ENCODE measurements at regions not wholly inside any gene's neighbourhood (a gene's known extent, or its start where the extent isn't known, plus 50 kb on each side); places are given as distances from the start of the nearest gene placed in this dataset.

DNA sequence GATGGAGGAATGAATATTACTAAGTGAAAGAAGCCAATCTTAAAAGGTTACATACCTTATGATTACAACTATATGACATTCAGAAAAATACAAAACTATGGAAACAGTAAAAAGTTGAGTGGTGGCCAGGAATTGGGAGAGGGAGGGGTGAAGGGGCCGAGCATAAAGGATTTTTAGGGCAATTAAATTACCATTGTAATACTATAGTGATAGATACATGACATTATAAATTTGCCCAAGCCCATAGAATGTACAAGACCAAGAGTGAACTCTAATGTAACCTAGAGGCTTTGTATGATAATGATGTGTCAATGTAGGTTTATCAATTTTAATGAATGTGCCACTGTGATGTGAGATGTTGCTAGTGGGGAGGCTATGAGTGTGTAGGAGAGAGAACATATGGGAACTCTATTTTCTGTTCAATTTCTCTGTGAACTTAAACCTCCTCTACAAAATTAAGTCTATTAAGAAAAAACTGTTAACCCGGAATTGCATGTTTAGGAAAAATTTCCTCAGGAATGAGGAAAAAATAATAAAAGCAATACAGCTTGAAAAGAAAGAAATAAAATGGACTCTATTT, 541.9 kb upstream of the UBE2E2 start:
- no peak overlapping the region for H3K4me3 ChIP-seq (ENCODE audit: low read depth, low read length)
- in situ Hi-C loops (cut with HindIII; ENCODE audit: low sequenced_read_pairs), result no loop called here
- DNase-seq (ENCODE audit: low read depth, low spot score), result no peak
- TF ChIP-seq, protein P1, sequence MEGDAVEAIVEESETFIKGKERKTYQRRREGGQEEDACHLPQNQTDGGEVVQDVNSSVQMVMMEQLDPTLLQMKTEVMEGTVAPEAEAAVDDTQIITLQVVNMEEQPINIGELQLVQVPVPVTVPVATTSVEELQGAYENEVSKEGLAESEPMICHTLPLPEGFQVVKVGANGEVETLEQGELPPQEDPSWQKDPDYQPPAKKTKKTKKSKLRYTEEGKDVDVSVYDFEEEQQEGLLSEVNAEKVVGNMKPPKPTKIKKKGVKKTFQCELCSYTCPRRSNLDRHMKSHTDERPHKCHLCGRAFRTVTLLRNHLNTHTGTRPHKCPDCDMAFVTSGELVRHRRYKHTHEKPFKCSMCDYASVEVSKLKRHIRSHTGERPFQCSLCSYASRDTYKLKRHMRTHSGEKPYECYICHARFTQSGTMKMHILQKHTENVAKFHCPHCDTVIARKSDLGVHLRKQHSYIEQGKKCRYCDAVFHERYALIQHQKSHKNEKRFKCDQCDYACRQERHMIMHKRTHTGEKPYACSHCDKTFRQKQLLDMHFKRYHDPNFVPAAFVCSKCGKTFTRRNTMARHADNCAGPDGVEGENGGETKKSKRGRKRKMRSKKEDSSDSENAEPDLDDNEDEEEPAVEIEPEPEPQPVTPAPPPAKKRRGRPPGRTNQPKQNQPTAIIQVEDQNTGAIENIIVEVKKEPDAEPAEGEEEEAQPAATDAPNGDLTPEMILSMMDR (IDR thresholded peaks at IDR 0.05; ENCODE audit: low read depth, low read length), result no peak

DNA sequence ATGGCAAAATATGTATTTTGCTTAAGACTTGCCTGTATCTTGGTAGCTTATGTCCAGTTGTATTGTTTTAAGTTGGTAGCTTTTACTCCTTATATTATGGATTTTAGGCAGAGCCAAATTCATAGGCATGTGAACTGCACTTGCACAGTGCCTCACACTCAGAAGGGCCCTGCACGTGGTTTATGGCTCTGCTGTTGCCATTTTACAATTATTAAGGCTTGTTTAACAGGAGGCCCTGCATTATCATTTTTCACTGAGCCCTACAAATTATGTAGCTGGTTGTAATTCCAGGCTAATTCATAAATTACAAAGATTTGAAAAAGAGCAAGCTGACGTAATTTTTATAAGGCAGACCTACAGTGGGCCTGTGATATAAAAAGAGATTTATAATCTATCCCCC, 537.6 kb upstream of the UBE2E2 start:
- no peak for DNase-seq (ENCODE audit: low read depth, low spot score)
- H3K4me3 ChIP-seq (ENCODE audit: low read depth, low read length), result no peak overlapping the region
- TF ChIP-seq, protein P1 (IDR thresholded peaks at IDR 0.05; ENCODE audit: low read depth, low read length), result no peak
- in situ Hi-C loops (cut with HindIII; ENCODE audit: low sequenced_read_pairs), result no loop called here

DNA sequence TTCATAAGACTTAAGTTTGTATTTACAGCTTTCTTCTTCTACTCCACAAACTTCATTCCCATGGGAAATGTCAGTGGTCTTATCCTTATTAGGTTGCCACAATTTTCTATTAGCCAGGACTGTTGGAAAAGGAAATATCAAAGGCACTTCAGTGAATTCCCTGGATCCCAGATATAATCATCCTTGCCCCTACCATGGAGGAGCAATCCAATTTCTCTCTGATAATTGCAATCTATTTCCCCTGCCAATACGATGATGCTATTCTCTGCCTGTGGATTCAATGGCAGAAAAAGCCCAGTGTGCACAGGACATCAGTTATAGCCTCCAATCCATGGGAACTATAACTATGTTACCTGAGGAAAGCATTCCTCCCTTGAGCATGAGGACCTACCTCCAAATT, 536.4 kb upstream of the UBE2E2 start:
- in situ Hi-C loops (cut with HindIII; ENCODE audit: low sequenced_read_pairs), result no loop called here
- no peak overlapping the region for H3K4me3 ChIP-seq (ENCODE audit: low read depth, low read length)
- no peak for DNase-seq (ENCODE audit: low read depth, low spot score)
- TF ChIP-seq, protein P1 (IDR thresholded peaks at IDR 0.05; ENCODE audit: low read depth, low read length), result no peak

DNA sequence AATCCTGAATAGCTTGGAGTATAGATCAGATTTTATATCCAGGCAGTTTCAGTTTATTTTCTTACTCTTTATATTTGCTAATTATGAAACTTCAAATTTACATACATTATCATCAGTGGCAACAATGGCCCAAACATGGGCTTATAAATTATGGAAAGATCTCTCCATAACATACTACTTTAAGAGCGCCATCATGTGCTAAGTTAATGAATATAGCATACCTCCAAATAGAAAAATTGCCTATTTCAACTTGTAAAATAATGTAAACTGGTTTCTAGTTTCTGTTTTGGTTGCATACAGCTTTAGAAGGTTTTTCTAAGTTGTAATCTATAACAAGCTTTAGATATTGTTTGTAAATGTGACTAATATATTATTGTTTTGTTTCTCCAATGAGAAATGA, 531.3 kb upstream of the UBE2E2 start:
- in situ Hi-C loops (cut with HindIII; ENCODE audit: low sequenced_read_pairs), result no loop called here
- no peak overlapping the region for H3K4me3 ChIP-seq (ENCODE audit: low read depth, low read length)
- TF ChIP-seq, protein P1 (IDR thresholded peaks at IDR 0.05; ENCODE audit: low read depth, low read length), result no peak
- DNase-seq (ENCODE audit: low read depth, low spot score), result no peak

DNA sequence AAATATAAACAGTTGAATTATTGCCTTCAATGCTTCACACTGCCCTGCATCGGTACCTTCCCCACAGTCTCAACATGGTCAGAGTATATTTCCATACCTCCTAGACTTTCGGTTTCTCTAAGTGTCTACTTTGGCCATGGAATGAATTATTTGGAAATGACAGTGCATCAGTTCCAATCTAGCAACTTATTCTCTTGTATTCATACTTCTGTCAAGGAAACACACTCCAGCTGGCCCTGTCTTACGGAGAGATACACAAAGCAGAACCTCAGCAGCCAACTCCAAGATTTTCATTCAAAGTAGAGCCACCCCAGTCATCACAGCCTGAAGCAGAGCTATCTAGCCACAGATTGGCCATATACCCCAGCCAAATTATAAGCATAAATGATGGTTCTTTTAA, 518.4 kb upstream of the UBE2E2 start:
- no peak overlapping the region for H3K4me3 ChIP-seq (ENCODE audit: low read depth, low read length)
- no peak for DNase-seq (ENCODE audit: low read depth, low spot score)
- TF ChIP-seq, protein P1 (IDR thresholded peaks at IDR 0.05; ENCODE audit: low read depth, low read length), result no peak
- in situ Hi-C loops (cut with HindIII; ENCODE audit: low sequenced_read_pairs), result no loop called here

DNA sequence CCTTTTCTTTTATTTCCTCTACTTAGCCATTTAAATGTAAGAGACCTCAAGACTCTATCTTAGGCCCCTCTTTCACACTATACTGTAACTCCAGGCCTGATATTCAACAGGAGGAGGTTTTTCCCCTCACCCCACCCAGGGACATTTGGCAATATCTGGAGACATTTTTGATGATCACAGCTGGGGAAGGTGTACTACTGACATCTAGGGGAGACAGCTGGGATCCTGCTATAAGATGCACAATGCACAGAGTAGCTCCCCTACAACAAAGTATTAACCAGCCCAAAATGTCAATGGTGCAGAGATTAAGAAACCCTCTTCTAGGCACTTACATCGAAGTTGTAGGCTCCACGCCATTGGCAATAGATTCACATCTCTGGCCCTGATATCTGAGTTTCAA, 517.5 kb upstream of the UBE2E2 start:
- in situ Hi-C loops (cut with HindIII; ENCODE audit: low sequenced_read_pairs), result no loop called here
- no peak for DNase-seq (ENCODE audit: low read depth, low spot score)
- no peak overlapping the region for H3K4me3 ChIP-seq (ENCODE audit: low read depth, low read length)
- TF ChIP-seq, protein P1 (IDR thresholded peaks at IDR 0.05; ENCODE audit: low read depth, low read length), result peak; percentile 50

DNA sequence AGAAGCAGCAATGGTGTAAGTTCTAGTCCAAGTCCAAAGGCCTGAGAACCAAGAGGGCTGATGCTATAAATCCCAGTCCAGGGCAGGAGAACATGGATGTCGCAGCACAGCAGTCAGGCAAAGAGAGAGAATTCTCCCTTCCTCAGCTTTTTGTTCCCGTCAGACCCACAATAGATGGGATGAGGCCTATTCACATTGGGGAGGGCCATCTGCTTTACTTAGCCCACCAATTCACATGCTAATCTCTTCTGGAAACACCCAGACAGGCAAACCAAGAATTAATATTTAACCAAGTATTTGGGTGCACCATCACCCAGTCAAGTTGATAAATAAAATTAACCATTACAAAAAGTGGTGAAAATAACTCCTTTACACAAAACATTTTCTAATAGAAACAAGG, 511.7 kb upstream of the UBE2E2 start:
- H3K4me3 ChIP-seq (ENCODE audit: low read depth, low read length), result no peak overlapping the region
- in situ Hi-C loops (cut with HindIII; ENCODE audit: low sequenced_read_pairs), result no loop called here
- TF ChIP-seq, protein P1 (IDR thresholded peaks at IDR 0.05; ENCODE audit: low read depth, low read length), result no peak
- no peak for DNase-seq (ENCODE audit: low read depth, low spot score)

Data from astrocyte of the spinal cord (primary cell).